Tibial nerve (tissue), 4 donors: ENCODE measurements at regions not wholly inside any gene's neighbourhood (a gene's known extent, or its start where the extent isn't known, plus 50 kb on each side); places are given as distances from the start of the nearest gene placed in this dataset.

ENCODE experiments used
- DNase-seq, 2 donors: peaks; one replicate each; pipeline ENCODE4 v3.0.0-alpha.2; 2019; ENCODE audit warnings: low spot score in 2 of 2
- H3K27ac ChIP-seq, 4 donors: fragments of 200-600 bp; sonication (generic) in 3 of 4; one replicate each; pipeline ENCODE4 v1.5.1; 2017 to 2019; ENCODE audit warnings: mild to moderate bottlenecking in 1 of 4
- H3K27me3 ChIP-seq, 2 donors: fragments of 200-600 bp; sonication (generic) in 1 of 2; one replicate each; pipeline versions ENCODE4 v1.5.1 to v1.6.0; 2017 to 2019
- H3K36me3 ChIP-seq, 3 donors: fragments of 200-600 bp; sonication (generic); one replicate each; pipeline ENCODE4 v1.5.1; 2018 to 2019
- H3K4me1 ChIP-seq, 4 donors: fragments of 200-600 bp; sonication (generic) in 3 of 4; one replicate each; pipeline ENCODE4 v1.5.1; 2017 to 2019
- H3K4me3 ChIP-seq, 4 donors: fragments of 200-600 bp; sonication (generic) in 3 of 4; one replicate each; pipeline ENCODE4 v1.5.1; 2017 to 2019; ENCODE audit warnings: mild to moderate bottlenecking in 1 of 4, moderate library complexity in 1 of 4
- H3K9me3 ChIP-seq, 4 donors: fragments of 200-600 bp; sonication (generic) in 3 of 4; one replicate each; pipeline ENCODE4 v1.5.1; 2017 to 2019
- EP300 ChIP-seq, 2 donors: sonication (generic); formaldehyde crosslinking; IDR thresholded peaks; one replicate each; pipeline ENCODE4 v1.6.1; 2017; ENCODE audit warnings: antibody characterized with exemption in 2 of 2, mild to moderate bottlenecking in 1 of 2
- POLR2A ChIP-seq, 2 donors: fragments of 450-650 bp; IDR thresholded peaks; one replicate each; pipeline ENCODE4 v1.6.1; 2017; ENCODE audit warnings: antibody characterized with exemption in 2 of 2, mild to moderate bottlenecking in 2 of 2, moderate library complexity in 2 of 2
- WGBS, 2 donors: methylation state at CpG; one replicate each; pipeline ENCODE4 v1.1.5; 2018; 5-methylcytosine and 5-hydroxymethylcytosine counted together
- TF ChIP-seq, protein P1 (sequence below), 5 experiments: fragments of 200-600 bp in 3 of 5; fragments of 450-650 bp in 2 of 5; sonication (generic) in 3 of 5; IDR thresholded peaks; one replicate each; pipeline ENCODE4 v1.5.1; 2016 to 2019; ENCODE audit warnings: antibody characterized with exemption in 5 of 5, mild to moderate bottlenecking in 3 of 5, moderate library complexity in 2 of 5

DNA sequence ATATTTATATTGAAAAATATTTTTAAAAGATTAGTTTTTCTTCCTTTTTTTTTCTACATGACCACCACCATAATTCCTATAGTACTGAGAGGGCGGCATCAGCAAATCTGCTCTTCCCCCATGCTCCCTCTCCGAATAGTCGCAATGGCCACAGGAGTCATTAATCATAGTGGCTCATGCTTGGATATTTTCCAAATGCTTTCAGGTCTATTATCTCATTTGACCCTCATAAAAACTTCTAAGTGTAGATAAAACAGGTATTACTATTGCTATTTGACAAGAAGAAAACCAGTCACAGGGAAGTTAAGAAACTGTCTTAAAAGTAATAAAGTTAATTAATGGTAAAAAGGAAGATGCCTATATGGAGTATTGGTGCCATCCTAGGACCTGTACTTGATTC, 440.7 kb downstream of the CMPK2 start:
- H3K27ac ChIP-seq = no peak overlapping the region
- no peaks in the 10 kb centered on the region for H3K36me3 ChIP-seq
- H3K9me3 ChIP-seq = peaks cover 0 to 10% (median 0%) of the 10 kb centered on the region in 4 donors
- no peak overlapping the region for H3K4me3 ChIP-seq
- H3K4me1 ChIP-seq = no peaks in the 10 kb centered on the region
- no peak for DNase-seq
- no peak for TF ChIP-seq POLR2A (IDR thresholded peaks at IDR 0.05)
- 91 to 92% methylated on average over 3 of the region's 3 CpGs for WGBS, 2 donors
- H3K27me3 ChIP-seq = no peaks in the 10 kb centered on the region

DNA sequence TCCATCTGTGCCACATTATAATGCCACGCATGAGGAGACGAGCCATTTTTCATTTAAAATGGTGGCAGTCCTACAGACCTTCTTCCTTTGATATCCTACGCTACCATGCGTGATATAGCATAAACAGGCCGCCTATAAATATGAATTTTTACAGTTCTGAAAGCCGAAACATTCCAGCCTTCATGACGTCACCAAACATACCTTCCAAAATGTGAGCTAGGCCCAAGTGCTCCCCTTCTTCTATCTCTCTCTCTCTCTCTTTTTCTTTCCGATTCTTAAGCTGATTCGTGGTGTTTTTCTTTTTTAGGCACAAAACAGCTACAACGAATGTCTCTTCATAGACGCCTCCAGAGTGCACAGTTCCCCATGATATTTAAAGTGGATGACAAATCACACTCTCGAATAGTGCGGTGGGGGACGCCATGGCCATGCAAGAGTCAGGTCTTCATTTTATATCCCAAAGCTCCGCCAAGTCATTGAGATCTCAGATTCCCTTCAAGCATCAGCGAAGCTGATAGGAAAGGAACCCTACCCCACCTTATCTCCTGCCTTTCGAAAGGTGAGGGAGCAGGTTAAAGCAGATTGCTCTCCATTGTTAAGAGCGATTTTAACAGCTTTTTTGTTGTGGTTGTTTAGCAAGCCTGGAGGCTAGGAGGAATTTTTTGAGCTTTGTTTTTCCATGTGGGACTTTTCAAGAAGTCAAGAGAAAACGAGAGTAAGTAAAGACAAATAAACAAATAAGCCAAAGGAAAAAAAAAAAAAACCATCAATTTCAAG, 436.3 kb downstream of the CMPK2 start:
- 86 to 87% methylated on average over 19 of the region's 19 CpGs for WGBS, 2 donors
- no peaks in the 10 kb centered on the region for H3K4me1 ChIP-seq
- peaks cover 0 to 10% (median 0%) of the 10 kb centered on the region in 4 donors for H3K9me3 ChIP-seq
- no peak overlapping the region for H3K27ac ChIP-seq
- TF ChIP-seq, protein P1, sequence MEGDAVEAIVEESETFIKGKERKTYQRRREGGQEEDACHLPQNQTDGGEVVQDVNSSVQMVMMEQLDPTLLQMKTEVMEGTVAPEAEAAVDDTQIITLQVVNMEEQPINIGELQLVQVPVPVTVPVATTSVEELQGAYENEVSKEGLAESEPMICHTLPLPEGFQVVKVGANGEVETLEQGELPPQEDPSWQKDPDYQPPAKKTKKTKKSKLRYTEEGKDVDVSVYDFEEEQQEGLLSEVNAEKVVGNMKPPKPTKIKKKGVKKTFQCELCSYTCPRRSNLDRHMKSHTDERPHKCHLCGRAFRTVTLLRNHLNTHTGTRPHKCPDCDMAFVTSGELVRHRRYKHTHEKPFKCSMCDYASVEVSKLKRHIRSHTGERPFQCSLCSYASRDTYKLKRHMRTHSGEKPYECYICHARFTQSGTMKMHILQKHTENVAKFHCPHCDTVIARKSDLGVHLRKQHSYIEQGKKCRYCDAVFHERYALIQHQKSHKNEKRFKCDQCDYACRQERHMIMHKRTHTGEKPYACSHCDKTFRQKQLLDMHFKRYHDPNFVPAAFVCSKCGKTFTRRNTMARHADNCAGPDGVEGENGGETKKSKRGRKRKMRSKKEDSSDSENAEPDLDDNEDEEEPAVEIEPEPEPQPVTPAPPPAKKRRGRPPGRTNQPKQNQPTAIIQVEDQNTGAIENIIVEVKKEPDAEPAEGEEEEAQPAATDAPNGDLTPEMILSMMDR (IDR thresholded peaks at IDR 0.05) = no peak
- no peak for TF ChIP-seq EP300 (IDR thresholded peaks at IDR 0.05)
- TF ChIP-seq POLR2A (IDR thresholded peaks at IDR 0.05) = no peak
- no peak overlapping the region for H3K4me3 ChIP-seq
- H3K36me3 ChIP-seq = no peaks in the 10 kb centered on the region
- no peak for DNase-seq
- H3K27me3 ChIP-seq = no peaks in the 10 kb centered on the region

DNA sequence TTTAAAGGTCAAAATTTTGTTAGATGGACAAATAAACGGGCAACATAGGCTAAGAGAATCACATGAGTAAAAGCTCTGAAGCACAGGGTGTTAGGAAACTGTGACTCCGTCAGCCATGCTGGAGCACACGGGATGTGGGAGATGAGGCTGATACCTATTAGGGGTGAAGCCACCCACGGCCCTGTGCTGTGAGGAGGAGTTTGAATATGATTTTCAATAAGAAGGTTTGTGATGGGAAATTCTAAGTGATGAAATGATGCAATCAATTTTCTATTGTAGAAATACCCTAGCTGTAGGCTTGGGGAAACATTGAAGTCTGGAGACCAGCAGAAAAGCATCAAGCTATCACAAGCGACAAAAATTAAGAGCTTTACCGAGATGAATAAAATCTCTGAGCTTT, 431.3 kb downstream of the CMPK2 start:
- no peaks in the 10 kb centered on the region for H3K4me1 ChIP-seq
- no peak overlapping the region for H3K4me3 ChIP-seq
- no peaks in the 10 kb centered on the region for H3K27me3 ChIP-seq
- H3K36me3 ChIP-seq = no peaks in the 10 kb centered on the region
- DNase-seq = no peak
- TF ChIP-seq, protein P1 (IDR thresholded peaks at IDR 0.05) = no peak
- TF ChIP-seq EP300 (IDR thresholded peaks at IDR 0.05) (no peak), POLR2A (IDR thresholded peaks at IDR 0.05) (no peak)
- no peak overlapping the region for H3K27ac ChIP-seq
- H3K9me3 ChIP-seq = no peaks in the 10 kb centered on the region
- WGBS, 2 donors = 88 to 89% methylated on average over 6 of the region's 6 CpGs

DNA sequence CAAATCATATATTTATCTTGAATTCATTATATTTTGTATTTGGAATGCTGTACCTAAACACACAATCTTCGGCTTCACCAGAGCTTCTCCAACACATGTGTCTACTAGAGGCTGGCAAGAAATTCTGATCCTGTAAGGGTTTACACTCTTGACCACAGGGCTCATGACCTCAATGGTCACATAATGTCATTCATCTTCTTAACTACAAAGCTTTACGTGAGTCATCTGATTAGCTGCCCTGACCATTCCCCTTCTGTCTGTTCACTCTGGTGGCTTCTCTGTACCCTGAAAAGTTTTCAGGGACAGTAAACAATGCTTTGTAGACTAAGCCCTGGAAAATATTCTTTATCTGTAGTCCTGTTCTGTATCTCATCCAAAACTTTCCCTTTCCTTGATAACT, 423.9 kb downstream of the CMPK2 start:
- H3K9me3 ChIP-seq = no peaks in the 10 kb centered on the region
- TF ChIP-seq POLR2A (IDR thresholded peaks at IDR 0.05) (no peak), EP300 (IDR thresholded peaks at IDR 0.05) (no peak)
- TF ChIP-seq, protein P1 (IDR thresholded peaks at IDR 0.05) = no peak
- H3K27ac ChIP-seq = no peak overlapping the region
- no peak for DNase-seq
- no peaks in the 10 kb centered on the region for H3K36me3 ChIP-seq
- no peak overlapping the region for H3K4me3 ChIP-seq
- WGBS, 2 donors = 80 to 92% methylated on average over 2 of the region's 2 CpGs
- H3K27me3 ChIP-seq = no peaks in the 10 kb centered on the region
- no peaks in the 10 kb centered on the region for H3K4me1 ChIP-seq

DNA sequence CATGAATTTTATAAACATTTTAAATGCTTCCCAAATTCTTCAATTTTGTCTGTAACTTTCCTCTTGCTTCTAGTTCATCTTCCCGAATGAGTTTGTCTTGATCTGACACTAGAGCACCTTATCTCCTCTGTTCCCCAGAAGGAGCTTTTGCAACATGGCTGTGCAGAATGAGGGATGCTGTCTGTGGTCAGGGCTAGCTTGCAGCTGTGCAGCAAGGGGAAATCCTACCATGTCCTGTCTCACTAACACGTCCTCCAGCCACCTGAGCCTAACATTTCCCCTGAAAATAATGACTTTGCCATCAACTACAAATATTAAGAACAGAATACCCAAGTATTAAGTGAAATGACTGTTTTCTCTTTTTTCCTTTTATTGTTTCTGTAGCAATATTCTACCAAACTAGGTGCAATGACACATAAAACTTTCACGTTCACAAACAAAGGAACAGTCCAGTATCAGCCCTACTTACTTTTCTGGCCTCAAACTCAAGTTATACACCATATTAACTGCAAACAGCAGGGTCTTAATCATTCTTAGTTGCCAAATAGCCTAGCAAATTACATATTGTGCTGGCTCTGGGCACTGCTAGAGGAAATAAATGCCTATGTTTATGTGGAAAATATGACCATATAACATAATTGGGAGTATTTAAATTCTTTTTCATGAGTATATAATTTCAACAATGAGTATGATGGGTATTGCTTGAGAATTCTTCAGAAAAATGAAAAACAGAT, 423.3 kb downstream of the CMPK2 start:
- Histone ChIP-seq H3K4me3 (no peak overlapping the region), H3K27ac (no peak overlapping the region), H3K27me3 (no peaks in the 10 kb centered on the region), H3K9me3 (no peaks in the 10 kb centered on the region), H3K4me1 (no peaks in the 10 kb centered on the region), H3K36me3 (no peaks in the 10 kb centered on the region)
- 69% methylated on average over 3 of the region's 3 CpGs for WGBS, 2 donors
- no peak for TF ChIP-seq POLR2A (IDR thresholded peaks at IDR 0.05)
- no peak for TF ChIP-seq EP300 (IDR thresholded peaks at IDR 0.05)
- TF ChIP-seq, protein P1 (IDR thresholded peaks at IDR 0.05) = no peak
- DNase-seq = no peak
